ENCODE measurements at regions not wholly inside any gene's neighbourhood (a gene's known extent, or its start where the extent isn't known, plus 50 kb on each side); places are given as distances from the start of the nearest gene placed in this dataset.

DNA sequence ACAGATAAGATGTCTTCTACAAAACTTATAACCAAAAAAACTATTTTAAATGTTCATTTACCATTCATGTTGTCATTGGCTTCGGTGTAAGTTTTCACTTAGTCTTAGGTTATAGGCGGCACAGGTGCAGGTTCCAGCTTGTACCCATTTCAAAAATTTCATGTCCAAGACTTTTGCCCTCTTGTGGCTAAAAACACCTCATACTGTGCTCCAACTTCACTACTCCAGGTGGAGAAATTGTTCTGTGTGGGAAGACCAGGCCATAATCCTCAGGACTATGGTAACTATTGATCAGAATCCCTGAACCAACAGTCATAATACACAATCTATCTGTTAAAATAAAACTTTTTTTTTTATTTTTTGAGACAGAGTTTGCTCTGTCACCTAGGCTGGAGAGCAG lies 95.2 kb upstream of the ATP11B start:
- TF ChIP-seq, protein P1, sequence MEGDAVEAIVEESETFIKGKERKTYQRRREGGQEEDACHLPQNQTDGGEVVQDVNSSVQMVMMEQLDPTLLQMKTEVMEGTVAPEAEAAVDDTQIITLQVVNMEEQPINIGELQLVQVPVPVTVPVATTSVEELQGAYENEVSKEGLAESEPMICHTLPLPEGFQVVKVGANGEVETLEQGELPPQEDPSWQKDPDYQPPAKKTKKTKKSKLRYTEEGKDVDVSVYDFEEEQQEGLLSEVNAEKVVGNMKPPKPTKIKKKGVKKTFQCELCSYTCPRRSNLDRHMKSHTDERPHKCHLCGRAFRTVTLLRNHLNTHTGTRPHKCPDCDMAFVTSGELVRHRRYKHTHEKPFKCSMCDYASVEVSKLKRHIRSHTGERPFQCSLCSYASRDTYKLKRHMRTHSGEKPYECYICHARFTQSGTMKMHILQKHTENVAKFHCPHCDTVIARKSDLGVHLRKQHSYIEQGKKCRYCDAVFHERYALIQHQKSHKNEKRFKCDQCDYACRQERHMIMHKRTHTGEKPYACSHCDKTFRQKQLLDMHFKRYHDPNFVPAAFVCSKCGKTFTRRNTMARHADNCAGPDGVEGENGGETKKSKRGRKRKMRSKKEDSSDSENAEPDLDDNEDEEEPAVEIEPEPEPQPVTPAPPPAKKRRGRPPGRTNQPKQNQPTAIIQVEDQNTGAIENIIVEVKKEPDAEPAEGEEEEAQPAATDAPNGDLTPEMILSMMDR (IDR thresholded peaks at IDR 0.05), result peak; percentile 17; the same call in 1 of the 2 replicates
- TF ChIP-seq TCF7L2 (IDR thresholded peaks at IDR 0.05; ENCODE audit: low read depth, low read length), result no peak
- no peak for TF ChIP-seq POLR2AphosphoS5 (IDR thresholded peaks at IDR 0.05; ENCODE audit: low read depth, low read length)
- TF ChIP-seq, protein P2, sequence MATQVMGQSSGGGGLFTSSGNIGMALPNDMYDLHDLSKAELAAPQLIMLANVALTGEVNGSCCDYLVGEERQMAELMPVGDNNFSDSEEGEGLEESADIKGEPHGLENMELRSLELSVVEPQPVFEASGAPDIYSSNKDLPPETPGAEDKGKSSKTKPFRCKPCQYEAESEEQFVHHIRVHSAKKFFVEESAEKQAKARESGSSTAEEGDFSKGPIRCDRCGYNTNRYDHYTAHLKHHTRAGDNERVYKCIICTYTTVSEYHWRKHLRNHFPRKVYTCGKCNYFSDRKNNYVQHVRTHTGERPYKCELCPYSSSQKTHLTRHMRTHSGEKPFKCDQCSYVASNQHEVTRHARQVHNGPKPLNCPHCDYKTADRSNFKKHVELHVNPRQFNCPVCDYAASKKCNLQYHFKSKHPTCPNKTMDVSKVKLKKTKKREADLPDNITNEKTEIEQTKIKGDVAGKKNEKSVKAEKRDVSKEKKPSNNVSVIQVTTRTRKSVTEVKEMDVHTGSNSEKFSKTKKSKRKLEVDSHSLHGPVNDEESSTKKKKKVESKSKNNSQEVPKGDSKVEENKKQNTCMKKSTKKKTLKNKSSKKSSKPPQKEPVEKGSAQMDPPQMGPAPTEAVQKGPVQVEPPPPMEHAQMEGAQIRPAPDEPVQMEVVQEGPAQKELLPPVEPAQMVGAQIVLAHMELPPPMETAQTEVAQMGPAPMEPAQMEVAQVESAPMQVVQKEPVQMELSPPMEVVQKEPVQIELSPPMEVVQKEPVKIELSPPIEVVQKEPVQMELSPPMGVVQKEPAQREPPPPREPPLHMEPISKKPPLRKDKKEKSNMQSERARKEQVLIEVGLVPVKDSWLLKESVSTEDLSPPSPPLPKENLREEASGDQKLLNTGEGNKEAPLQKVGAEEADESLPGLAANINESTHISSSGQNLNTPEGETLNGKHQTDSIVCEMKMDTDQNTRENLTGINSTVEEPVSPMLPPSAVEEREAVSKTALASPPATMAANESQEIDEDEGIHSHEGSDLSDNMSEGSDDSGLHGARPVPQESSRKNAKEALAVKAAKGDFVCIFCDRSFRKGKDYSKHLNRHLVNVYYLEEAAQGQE (IDR thresholded peaks at IDR 0.05; ENCODE audit: insufficient read depth in 1 of 2, low read depth in 2 of 2, low read length in 1 of 2), result no peak
- TF ChIP-seq SIN3A (IDR thresholded peaks at IDR 0.05; ENCODE audit: borderline replicate concordance, insufficient read depth, low read depth, low read length), result no peak

Measured in Panc1 (cell line).